Skeletal muscle tissue (tissue), 3 donors: ENCODE measurements at regions not wholly inside any gene's neighbourhood (a gene's known extent, or its start where the extent isn't known, plus 50 kb on each side); places are given as distances from the start of the nearest gene placed in this dataset.

ENCODE experiments used
- H3K27ac ChIP-seq: one replicate; pipeline ENCODE4 v1.7.0; 2013; ENCODE audit warnings: mild to moderate bottlenecking, low read depth, low read length, inconsistent platforms
- H3K27me3 ChIP-seq, 3 donors: one replicate each; pipeline ENCODE4 v1.7.0; 2013; ENCODE audit warnings: low read length in 3 of 3; ENCODE audit not compliant: control insufficient read depth in 3 of 3, insufficient read depth in 3 of 3
- H3K36me3 ChIP-seq, 3 donors: one replicate each; pipeline ENCODE4 v1.7.0; 2013; ENCODE audit warnings: low read length in 3 of 3; ENCODE audit not compliant: control insufficient read depth in 3 of 3, insufficient read depth in 3 of 3
- H3K4me1 ChIP-seq, 3 donors: one replicate each; pipeline ENCODE4 v1.7.0; 2013; ENCODE audit warnings: low read length in 3 of 3, mild to moderate bottlenecking in 3 of 3; ENCODE audit not compliant: control insufficient read depth in 3 of 3, insufficient read depth in 3 of 3
- H3K4me3 ChIP-seq, 3 donors: one replicate each; pipeline ENCODE4 v1.7.0; 2013; ENCODE audit warnings: low read length in 3 of 3
- H3K9ac ChIP-seq, 3 donors: one replicate each; pipeline ENCODE4 v1.7.0; 2013; ENCODE audit warnings: low read length in 3 of 3, mild to moderate bottlenecking in 3 of 3, moderate library complexity in 2 of 3, low read depth in 1 of 3
- H3K9me3 ChIP-seq, 3 donors: one replicate each; pipeline ENCODE4 v1.7.0; 2013; ENCODE audit warnings: low read length in 3 of 3; ENCODE audit not compliant: control insufficient read depth in 3 of 3
- donor health status: Osteomylitis.

GRCh38 chr12:43115441-43116160, 436.4 kb downstream of the ADAMTS20 start:
- Histone ChIP-seq H3K27me3 (no peaks in the 10 kb centered on the region), H3K9me3 (no peaks in the 10 kb centered on the region), H3K4me1 (no peaks in the 10 kb centered on the region), H3K4me3 (no peak overlapping the region), H3K9ac (no peak overlapping the region), H3K36me3 (no peaks in the 10 kb centered on the region), H3K27ac (no peak overlapping the region)

- H3K9ac ChIP-seq = no peak overlapping the region
- no peaks in the 10 kb centered on the region for H3K27me3 ChIP-seq
- no peak overlapping the region for H3K27ac ChIP-seq
- H3K36me3 ChIP-seq = no peaks in the 10 kb centered on the region
- no peak overlapping the region for H3K4me3 ChIP-seq
- H3K9me3 ChIP-seq = no peaks in the 10 kb centered on the region
- H3K4me1 ChIP-seq = no peaks in the 10 kb centered on the region
Measured at GRCh38 chr12:43114316-43114715, 437.7 kb downstream of the ADAMTS20 start.

GRCh38 chr12:43113616-43114015, 438.4 kb downstream of the ADAMTS20 start:
- Histone ChIP-seq H3K4me3 (no peak overlapping the region), H3K36me3 (no peaks in the 10 kb centered on the region), H3K27me3 (no peaks in the 10 kb centered on the region), H3K9me3 (no peaks in the 10 kb centered on the region), H3K4me1 (no peaks in the 10 kb centered on the region), H3K27ac (no peak overlapping the region), H3K9ac (no peak overlapping the region)

- Histone ChIP-seq H3K9me3 (no peaks in the 10 kb centered on the region), H3K4me1 (no peaks in the 10 kb centered on the region), H3K27ac (no peak overlapping the region), H3K27me3 (no peaks in the 10 kb centered on the region), H3K36me3 (no peaks in the 10 kb centered on the region), H3K4me3 (no peak overlapping the region), H3K9ac (no peak overlapping the region)
Measured at GRCh38 chr12:43113135-43113534, 438.9 kb downstream of the ADAMTS20 start.

GRCh38 chr12:43112101-43112920, 439.7 kb downstream of the ADAMTS20 start:
- no peaks in the 10 kb centered on the region for H3K27me3 ChIP-seq

DNA sequence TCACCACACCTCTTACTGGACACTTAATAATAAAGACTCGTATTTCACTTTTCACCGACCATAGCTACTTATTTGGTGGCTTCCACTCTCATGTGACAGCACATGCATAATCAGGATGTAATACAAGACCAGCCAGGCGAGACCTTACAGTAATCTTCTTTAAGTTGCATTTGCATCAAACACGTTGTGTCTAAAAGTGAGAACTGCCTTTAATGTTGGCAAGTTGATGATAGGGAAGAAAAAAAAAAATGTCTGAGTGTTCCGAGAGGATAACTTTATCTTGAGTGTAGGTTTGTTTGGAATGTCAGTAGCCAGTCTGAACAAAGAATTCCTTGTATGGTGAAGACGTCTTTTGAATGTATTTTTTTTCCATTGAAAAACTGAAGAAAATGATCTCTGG, 440.4 kb downstream of the ADAMTS20 start:
- no peaks in the 10 kb centered on the region for H3K36me3 ChIP-seq
- H3K27ac ChIP-seq = no peak overlapping the region
- H3K9me3 ChIP-seq = no peaks in the 10 kb centered on the region
- H3K4me3 ChIP-seq = no peak overlapping the region
- no peak overlapping the region for H3K9ac ChIP-seq
- H3K27me3 ChIP-seq = no peaks in the 10 kb centered on the region
- no peaks in the 10 kb centered on the region for H3K4me1 ChIP-seq

More at GRCh38 chr12:43112101-43112920, 439.7 kb downstream of the ADAMTS20 start:
- no peaks in the 10 kb centered on the region for H3K4me1 ChIP-seq
- H3K4me3 ChIP-seq = no peak overlapping the region
- no peak overlapping the region for H3K9ac ChIP-seq
- peak overlapping the region; percentile 66 for H3K27ac ChIP-seq
- H3K36me3 ChIP-seq = no peaks in the 10 kb centered on the region
- no peaks in the 10 kb centered on the region for H3K9me3 ChIP-seq

- no peak overlapping the region for H3K4me3 ChIP-seq
- H3K36me3 ChIP-seq = no peaks in the 10 kb centered on the region
- H3K9me3 ChIP-seq = no peaks in the 10 kb centered on the region
- no peaks in the 10 kb centered on the region for H3K27me3 ChIP-seq
- H3K27ac ChIP-seq = peak overlapping the region; percentile 8
- no peaks in the 10 kb centered on the region for H3K4me1 ChIP-seq
- H3K9ac ChIP-seq = no peak overlapping the region
Measured at GRCh38 chr12:43109631-43110345, 442.2 kb downstream of the ADAMTS20 start.

- H3K27ac ChIP-seq = no peak overlapping the region
- no peak overlapping the region for H3K9ac ChIP-seq
- H3K4me3 ChIP-seq = no peak overlapping the region
- no peaks in the 10 kb centered on the region for H3K9me3 ChIP-seq
- H3K27me3 ChIP-seq = no peaks in the 10 kb centered on the region
- H3K36me3 ChIP-seq = no peaks in the 10 kb centered on the region
- H3K4me1 ChIP-seq = no peaks in the 10 kb centered on the region
Measured at GRCh38 chr12:43108656-43109055, 443.3 kb downstream of the ADAMTS20 start.

DNA sequence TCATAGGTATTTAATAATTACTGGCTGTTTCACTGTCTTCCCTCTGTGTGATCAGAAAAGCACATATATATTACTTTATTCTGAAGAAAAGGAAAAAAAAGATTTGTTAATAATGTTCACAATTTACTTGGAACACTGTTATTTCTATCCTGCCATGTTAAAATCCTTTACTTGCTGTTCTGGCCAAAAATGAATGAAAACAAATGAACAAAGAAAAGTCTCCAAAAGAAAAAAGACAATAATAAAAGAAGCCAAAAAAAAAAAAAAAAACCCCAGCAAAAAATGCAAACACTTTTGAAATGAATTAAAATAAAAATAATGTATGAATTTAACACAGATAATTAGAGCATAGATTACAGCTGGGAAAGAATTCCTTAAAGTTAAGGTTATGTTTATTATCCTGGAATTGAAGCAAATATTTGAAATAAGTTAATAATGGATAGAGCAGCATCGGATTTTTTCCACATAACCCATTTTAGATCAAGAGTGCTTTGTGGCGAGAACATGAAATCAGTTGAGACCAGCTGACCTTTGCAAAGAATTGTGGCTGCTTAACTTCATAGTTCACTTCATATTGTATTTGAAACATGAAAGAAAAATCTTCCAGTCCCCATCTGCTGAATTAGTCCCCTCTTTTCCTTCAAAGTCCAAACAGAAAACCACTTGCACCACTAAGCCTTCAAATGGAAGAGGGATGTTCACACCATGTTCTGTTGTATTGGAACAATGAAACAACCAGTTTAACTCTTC, 444.8 kb downstream of the ADAMTS20 start:
- no peak overlapping the region for H3K4me3 ChIP-seq
- H3K9ac ChIP-seq = no peak overlapping the region
- no peaks in the 10 kb centered on the region for H3K36me3 ChIP-seq
- H3K9me3 ChIP-seq = no peaks in the 10 kb centered on the region
- H3K27me3 ChIP-seq = no peaks in the 10 kb centered on the region
- no peak overlapping the region for H3K27ac ChIP-seq
- H3K4me1 ChIP-seq = no peaks in the 10 kb centered on the region
